ENCODE measurements at regions not wholly inside any gene's neighbourhood (a gene's known extent, or its start where the extent isn't known, plus 50 kb on each side); places are given as distances from the start of the nearest gene placed in this dataset.

GRCh38 chr5:136924490-136924889, 559.1 kb upstream of the TRPC7 start:
- CTCF ChIA-PET, result no interaction called here
- H3K27me3 Mint-ChIP-seq, result no peaks in the 10 kb centered on the region
- H3K4me1 Mint-ChIP-seq, result no peaks in the 10 kb centered on the region
- no peaks in the 10 kb centered on the region for H3K36me3 Mint-ChIP-seq
- peaks cover 8% of the 10 kb centered on the region for H3K9me3 Mint-ChIP-seq
- no peak for DNase-seq
- no peak overlapping the region for H3K27ac Mint-ChIP-seq
- no peak overlapping the region for H3K4me3 Mint-ChIP-seq

DNA sequence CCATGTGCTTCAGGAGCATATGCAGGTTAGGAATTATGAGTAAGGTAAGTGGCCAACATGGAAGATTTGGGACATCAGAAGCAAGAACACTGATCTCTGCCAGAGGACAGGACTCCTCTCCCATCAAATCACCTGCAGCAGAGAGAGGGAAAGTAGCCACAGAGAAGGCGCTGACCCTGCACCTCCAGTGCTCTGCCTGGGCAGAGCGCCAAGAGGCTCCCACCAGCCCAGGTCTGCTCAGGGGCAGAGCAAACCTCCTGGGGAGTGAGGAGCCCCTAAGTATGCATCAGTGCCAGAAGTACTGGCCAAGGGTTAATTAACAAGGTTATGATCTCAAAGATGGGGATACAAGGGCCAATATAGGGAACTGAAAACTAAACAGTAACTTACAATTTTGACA, 545.3 kb upstream of the TRPC7 start:
- Mint-ChIP-seq H3K4me1 (no peaks in the 10 kb centered on the region), H3K27me3 (no peaks in the 10 kb centered on the region), H3K4me3 (no peak overlapping the region), H3K27ac (no peak overlapping the region), H3K9me3 (no peaks in the 10 kb centered on the region), H3K36me3 (no peaks in the 10 kb centered on the region)
- DNase-seq, result no peak
- CTCF ChIA-PET, result no interaction called here

DNA sequence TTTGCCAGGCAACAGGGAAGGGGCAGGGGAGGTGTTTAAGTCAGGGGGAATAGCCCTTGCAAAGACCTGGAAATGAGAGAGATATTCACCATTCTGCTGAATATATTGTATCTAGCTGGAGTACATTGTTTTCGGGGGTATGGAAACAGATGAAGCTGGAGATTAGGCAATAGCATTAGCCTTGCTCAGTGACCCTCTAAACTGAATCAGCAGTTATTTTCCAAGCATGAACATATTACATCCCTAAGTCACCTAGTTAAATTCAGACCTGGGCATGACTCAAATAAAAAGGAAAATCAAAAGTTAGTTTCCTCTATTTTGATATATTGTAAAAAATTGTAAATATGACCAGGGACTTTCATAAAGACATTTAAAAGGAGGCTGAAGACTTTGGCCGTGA, 544.6 kb upstream of the TRPC7 start:
- no peak overlapping the region for H3K4me3 Mint-ChIP-seq
- DNase-seq, result no peak
- no peaks in the 10 kb centered on the region for H3K36me3 Mint-ChIP-seq
- H3K27me3 Mint-ChIP-seq, result no peaks in the 10 kb centered on the region
- no peaks in the 10 kb centered on the region for H3K4me1 Mint-ChIP-seq
- no peak overlapping the region for H3K27ac Mint-ChIP-seq
- CTCF ChIA-PET, result no interaction called here
- H3K9me3 Mint-ChIP-seq, result no peaks in the 10 kb centered on the region

DNA sequence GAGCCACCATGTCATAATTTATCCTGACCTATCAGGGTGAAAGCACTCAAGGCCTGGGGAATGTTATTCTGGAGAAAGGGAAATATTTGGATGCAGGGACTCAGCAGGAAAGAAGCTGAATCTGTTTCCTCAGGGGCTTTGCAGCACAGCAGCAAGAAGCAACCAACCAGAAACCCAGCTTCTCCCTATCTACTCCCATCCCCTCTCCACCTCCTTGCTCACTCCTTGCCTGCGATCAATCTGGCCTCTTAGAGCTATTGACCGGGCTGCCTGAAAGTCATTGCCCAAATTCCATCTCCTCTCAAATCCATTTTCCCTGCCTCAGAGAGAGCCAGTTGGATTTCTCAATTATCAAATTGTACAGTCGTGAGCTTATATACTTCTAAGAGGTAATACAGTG, 542.0 kb upstream of the TRPC7 start:
- no peak for DNase-seq
- CTCF ChIA-PET, result no interaction called here
- Mint-ChIP-seq H3K27me3 (no peaks in the 10 kb centered on the region), H3K9me3 (no peaks in the 10 kb centered on the region), H3K4me1 (no peaks in the 10 kb centered on the region), H3K4me3 (no peak overlapping the region), H3K27ac (no peak overlapping the region), H3K36me3 (no peaks in the 10 kb centered on the region)

GRCh38 chr5:136906545-136906944, 541.2 kb upstream of the TRPC7 start:
- H3K27ac Mint-ChIP-seq, result no peak overlapping the region

DNA sequence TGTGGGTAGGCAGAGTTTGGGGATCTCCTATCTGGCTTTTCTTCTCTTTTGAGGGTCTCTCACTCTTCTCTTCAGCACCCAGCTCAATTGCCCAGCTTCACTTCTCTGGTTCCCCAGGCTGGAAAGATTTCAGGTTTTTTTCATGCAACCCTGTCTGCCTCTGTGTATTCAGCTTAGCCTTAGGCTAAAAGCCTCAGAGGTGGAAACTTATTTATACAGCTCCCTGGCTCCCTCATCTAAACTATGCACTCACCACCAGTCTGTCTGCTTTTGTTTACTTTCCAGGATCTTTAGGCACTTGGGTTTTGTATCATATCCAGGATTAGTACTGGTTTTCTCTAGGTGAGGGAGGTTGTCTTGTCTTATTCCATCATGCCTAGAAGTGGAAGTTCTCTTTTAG, 540.2 kb upstream of the TRPC7 start:
- CTCF ChIA-PET, result no interaction called here
- Mint-ChIP-seq H3K36me3 (no peaks in the 10 kb centered on the region), H3K4me3 (no peak overlapping the region), H3K9me3 (no peaks in the 10 kb centered on the region), H3K4me1 (no peaks in the 10 kb centered on the region), H3K27ac (no peak overlapping the region), H3K27me3 (no peaks in the 10 kb centered on the region)
- no peak for DNase-seq

More at GRCh38 chr5:136906545-136906944, 541.2 kb upstream of the TRPC7 start:
- CTCF ChIA-PET, result no interaction called here
- Mint-ChIP-seq H3K9me3 (no peaks in the 10 kb centered on the region), H3K4me3 (no peak overlapping the region), H3K36me3 (no peaks in the 10 kb centered on the region), H3K4me1 (no peaks in the 10 kb centered on the region), H3K27me3 (no peaks in the 10 kb centered on the region)
- no peak for DNase-seq

GRCh38 chr5:136894070-136894469, 528.7 kb upstream of the TRPC7 start:
- Mint-ChIP-seq H3K4me3 (no peak overlapping the region), H3K27ac (no peak overlapping the region), H3K4me1 (no peaks in the 10 kb centered on the region), H3K9me3 (peaks cover 3% of the 10 kb centered on the region), H3K27me3 (no peaks in the 10 kb centered on the region), H3K36me3 (no peaks in the 10 kb centered on the region)
- no peak for DNase-seq
- CTCF ChIA-PET, result no interaction called here

DNA sequence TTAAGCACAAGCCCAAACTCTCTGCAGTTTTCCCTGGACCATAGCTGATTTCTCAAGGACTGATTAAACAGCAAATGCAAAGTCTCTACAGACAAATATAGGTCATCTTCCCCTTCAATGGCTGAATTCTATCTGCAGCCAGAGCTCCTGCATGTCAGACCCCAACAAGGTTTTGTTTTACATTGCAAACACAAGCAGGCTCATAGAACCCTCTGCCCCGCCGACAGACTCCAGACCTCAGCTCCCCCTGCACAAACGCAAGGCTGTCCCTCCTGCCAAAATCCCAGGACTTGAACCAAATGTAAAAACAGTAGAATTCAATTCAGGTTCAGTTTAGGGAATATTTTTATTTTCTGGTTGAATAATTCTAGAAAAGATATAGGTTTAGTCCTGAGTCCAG, 526.7 kb upstream of the TRPC7 start:
- no peak overlapping the region for H3K4me3 Mint-ChIP-seq
- H3K36me3 Mint-ChIP-seq, result no peaks in the 10 kb centered on the region
- no peaks in the 10 kb centered on the region for H3K4me1 Mint-ChIP-seq
- no peaks in the 10 kb centered on the region for H3K9me3 Mint-ChIP-seq
- CTCF ChIA-PET, result no interaction called here
- H3K27me3 Mint-ChIP-seq, result no peaks in the 10 kb centered on the region
- DNase-seq, result no peak
- H3K27ac Mint-ChIP-seq, result no peak overlapping the region

DNA sequence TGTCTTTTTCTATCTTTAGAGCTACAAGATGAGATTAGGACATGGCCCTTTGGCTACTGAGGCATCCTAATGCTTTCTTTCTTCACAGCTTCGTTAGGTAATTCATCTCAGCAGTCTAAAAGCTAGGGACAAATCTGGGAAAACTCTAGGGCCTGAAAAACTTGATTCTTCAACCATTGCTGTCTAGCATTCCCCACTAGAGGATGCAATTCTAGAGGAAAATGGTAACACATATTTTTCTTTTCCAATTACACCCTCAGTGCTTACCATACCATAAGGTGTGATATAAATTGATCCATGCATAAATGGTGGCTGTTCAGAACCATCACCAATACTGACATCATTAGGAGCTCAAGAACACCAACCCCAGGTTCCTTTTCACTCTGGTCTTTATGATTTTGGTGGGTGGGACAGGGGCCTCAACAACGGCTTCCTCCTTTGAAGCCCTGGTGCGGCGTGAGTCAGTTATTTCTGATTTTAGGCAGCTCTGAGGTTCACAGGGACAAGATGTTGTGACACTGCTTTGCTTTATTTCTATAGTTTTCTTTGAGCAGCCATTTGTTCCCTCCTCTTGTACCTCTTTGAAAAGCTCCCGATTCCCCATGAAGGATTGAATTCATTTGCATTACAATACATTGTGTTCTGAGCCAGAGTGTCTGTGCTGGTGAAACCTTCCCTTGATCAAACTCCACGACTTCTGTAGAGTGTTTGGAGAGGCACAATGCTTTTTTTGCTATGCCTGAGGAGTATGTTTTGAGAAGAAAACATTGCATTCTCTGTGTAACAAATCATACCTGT, 526.0 kb upstream of the TRPC7 start:
- no peak overlapping the region for H3K4me3 Mint-ChIP-seq
- CTCF ChIA-PET, result no interaction called here
- no peaks in the 10 kb centered on the region for H3K4me1 Mint-ChIP-seq
- DNase-seq, result no peak
- H3K9me3 Mint-ChIP-seq, result no peaks in the 10 kb centered on the region
- no peaks in the 10 kb centered on the region for H3K36me3 Mint-ChIP-seq
- H3K27me3 Mint-ChIP-seq, result no peaks in the 10 kb centered on the region
- no peak overlapping the region for H3K27ac Mint-ChIP-seq

- Mint-ChIP-seq H3K36me3 (no peaks in the 10 kb centered on the region), H3K27ac (no peak overlapping the region), H3K27me3 (no peaks in the 10 kb centered on the region), H3K4me1 (no peaks in the 10 kb centered on the region), H3K4me3 (no peak overlapping the region), H3K9me3 (no peaks in the 10 kb centered on the region)
- CTCF ChIA-PET, result no interaction called here
- no peak for DNase-seq
Observed at GRCh38 chr5:136890431-136891148, 525.2 kb upstream of the TRPC7 start.

GRCh38 chr5:136886608-136887007, 521.3 kb upstream of the TRPC7 start:
- no peak for DNase-seq
- CTCF ChIA-PET, result no interaction called here
- Mint-ChIP-seq H3K27me3 (no peaks in the 10 kb centered on the region), H3K4me1 (no peaks in the 10 kb centered on the region), H3K27ac (no peak overlapping the region), H3K4me3 (no peak overlapping the region), H3K36me3 (no peaks in the 10 kb centered on the region), H3K9me3 (peaks cover 3% of the 10 kb centered on the region)

GRCh38 chr5:136864960-136865359, 499.6 kb upstream of the TRPC7 start:
- CTCF ChIA-PET, result no interaction called here
- Mint-ChIP-seq H3K27me3 (no peaks in the 10 kb centered on the region), H3K4me1 (no peaks in the 10 kb centered on the region), H3K27ac (no peak overlapping the region), H3K36me3 (no peaks in the 10 kb centered on the region), H3K4me3 (no peak overlapping the region), H3K9me3 (peaks cover 2% of the 10 kb centered on the region)
- no peak for DNase-seq

- H3K4me1 Mint-ChIP-seq, result no peaks in the 10 kb centered on the region
- H3K27ac Mint-ChIP-seq, result no peak overlapping the region
- no peak overlapping the region for H3K4me3 Mint-ChIP-seq
- no peaks in the 10 kb centered on the region for H3K27me3 Mint-ChIP-seq
- no peaks in the 10 kb centered on the region for H3K9me3 Mint-ChIP-seq
- DNase-seq, result no peak
- CTCF ChIA-PET, result no interaction called here
- no peaks in the 10 kb centered on the region for H3K36me3 Mint-ChIP-seq
Observed at GRCh38 chr5:136856648-136857047, 491.3 kb upstream of the TRPC7 start.

DNA sequence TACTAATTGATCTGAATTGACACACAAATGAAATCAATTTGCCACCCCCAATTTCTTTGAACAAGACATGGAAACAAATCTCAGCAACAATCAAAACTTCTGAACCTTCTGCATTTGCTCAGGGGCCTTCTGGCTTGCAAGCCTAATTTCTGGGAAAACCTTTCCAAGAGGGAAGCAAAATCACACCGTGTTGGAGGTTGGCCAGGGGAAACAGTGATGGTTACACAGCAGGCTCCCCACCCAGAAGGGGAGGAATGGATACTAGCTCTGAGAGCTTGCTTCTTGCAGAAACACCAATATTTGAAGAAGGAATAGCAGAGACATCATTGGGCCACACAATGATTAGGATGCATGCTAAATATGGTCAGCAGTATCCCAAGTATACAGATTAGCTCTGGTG, 488.6 kb upstream of the TRPC7 start:
- no peaks in the 10 kb centered on the region for H3K4me1 Mint-ChIP-seq
- CTCF ChIA-PET, result no interaction called here

GRCh38 chr5:136840601-136841000, 475.3 kb upstream of the TRPC7 start:
- no peaks in the 10 kb centered on the region for H3K27me3 Mint-ChIP-seq
- H3K9me3 Mint-ChIP-seq, result no peaks in the 10 kb centered on the region
- peak overlapping the region; percentile 29 for H3K27ac Mint-ChIP-seq
- no peak overlapping the region for H3K4me3 Mint-ChIP-seq
- H3K36me3 Mint-ChIP-seq, result no peaks in the 10 kb centered on the region
- H3K4me1 Mint-ChIP-seq, result no peaks in the 10 kb centered on the region
- CTCF ChIA-PET, result no interaction called here
- no peak for DNase-seq

More for the DNA sequence above, 488.6 kb upstream of the TRPC7 start:
- Mint-ChIP-seq H3K27me3 (no peaks in the 10 kb centered on the region), H3K4me3 (no peak overlapping the region), H3K36me3 (no peaks in the 10 kb centered on the region), H3K9me3 (peaks cover 10% of the 10 kb centered on the region), H3K27ac (no peak overlapping the region)
- DNase-seq, result no peak
